CD14-positive monocyte (primary cell): ENCODE measurements at regions not wholly inside any gene's neighbourhood (a gene's known extent, or its start where the extent isn't known, plus 50 kb on each side); places are given as distances from the start of the nearest gene placed in this dataset.

ENCODE experiments used
- DNase-seq, 3 donors: peaks; one replicate each; pipeline ENCODE4 v3.0.0-alpha.2; 2011 to 2022
- H2AFZ ChIP-seq: 2 replicates; pipeline ENCODE4 v1.6.0; 2012; ENCODE audit warnings: mild to moderate bottlenecking, low read depth, low read length, inconsistent platforms; ENCODE audit not compliant: insufficient read depth, poor library complexity, severe bottlenecking
- H3K27ac ChIP-seq, 2 donors: 1 replicate in 1 of 2; 2 replicates in 1 of 2; pipeline ENCODE4 v1.5.1; 2012 to 2013; ENCODE audit warnings: low read length in 2 of 2, control low read depth in 1 of 2, inconsistent platforms in 1 of 2, low read depth in 1 of 2, mild to moderate bottlenecking in 1 of 2
- H3K27me3 ChIP-seq, 2 donors: one replicate each; pipeline versions ENCODE4 v1.6.0 to v1.6.1; 2011 to 2013; ENCODE audit warnings: low read length in 2 of 2; ENCODE audit not compliant: control insufficient read depth in 2 of 2, insufficient read depth in 2 of 2
- H3K36me3 ChIP-seq, 2 donors: replicated peaks in 1 of 2; 1 replicate in 1 of 2; 2 replicates in 1 of 2; pipeline versions ENCODE4 v1.5.1 to v1.6.1; 2012 to 2013; ENCODE audit warnings: low read length in 2 of 2, control low read depth in 1 of 2, inconsistent platforms in 1 of 2, mild to moderate bottlenecking in 1 of 2; ENCODE audit not compliant: insufficient read depth in 2 of 2, control insufficient read depth in 1 of 2
- H3K4me1 ChIP-seq, 2 donors: 1 replicate in 1 of 2; 2 replicates in 1 of 2; pipeline versions ENCODE4 v1.5.1 to v1.6.1; 2012 to 2013; ENCODE audit warnings: low read length in 2 of 2, control low read depth in 1 of 2, inconsistent platforms in 1 of 2, mild to moderate bottlenecking in 1 of 2, moderate library complexity in 1 of 2; ENCODE audit not compliant: insufficient read depth in 2 of 2, control insufficient read depth in 1 of 2
- H3K4me2 ChIP-seq: replicated peaks from 2 replicates; pipeline ENCODE3; 2012; ENCODE audit warnings: low read length, moderate library complexity, mild to moderate bottlenecking; ENCODE audit not compliant: poor library complexity, severe bottlenecking; ENCODE audit errors: extremely low read depth
- H3K4me3 ChIP-seq, 3 experiments: fragments of 200-600 bp in 1 of 3; sonication (generic) in 1 of 3; replicated peaks in 1 of 3; 1 replicate in 2 of 3; 2 replicates in 1 of 3; pipeline ENCODE4 v1.5.1; 2011 to 2013; ENCODE audit warnings: low read length in 3 of 3, mild to moderate bottlenecking in 3 of 3, control low read depth in 2 of 3, low read depth in 2 of 3, inconsistent platforms in 1 of 3, moderate library complexity in 1 of 3
- H3K79me2 ChIP-seq: 2 replicates; pipeline ENCODE4 v1.6.0; 2012; ENCODE audit warnings: mild to moderate bottlenecking, control low read depth, inconsistent platforms, low read length, moderate library complexity; ENCODE audit not compliant: insufficient read depth
- H3K9ac ChIP-seq: 2 replicates; pipeline ENCODE4 v1.6.0; 2017; ENCODE audit warnings: low read length, mild to moderate bottlenecking; ENCODE audit not compliant: insufficient read depth, poor library complexity, severe bottlenecking
- H3K9me3 ChIP-seq, 2 donors: replicated peaks in 1 of 2; 1 replicate in 1 of 2; 2 replicates in 1 of 2; pipeline versions ENCODE4 v1.5.1 to v1.6.1; 2012 to 2013; ENCODE audit warnings: low read length in 2 of 2, control low read depth in 1 of 2; ENCODE audit not compliant: control insufficient read depth in 1 of 2, insufficient read depth in 1 of 2
- H4K20me1 ChIP-seq: 2 replicates; pipeline ENCODE4 v1.6.0; 2012; ENCODE audit warnings: mild to moderate bottlenecking, low read length, control low read depth, moderate library complexity; ENCODE audit not compliant: insufficient read depth
- H3K27ac Mint-ChIP-seq, 7 donors: one replicate each; pipeline ENCODE4 v1.8.0; 2020; ENCODE audit warnings: mild to moderate bottlenecking in 7 of 7, mixed read lengths in 7 of 7, moderate library complexity in 6 of 7, inconsistent platforms in 2 of 7
- H3K27me3 Mint-ChIP-seq, 3 donors: one replicate each; pipeline ENCODE4 v1.8.0; 2021 to 2022; ENCODE audit warnings: low read depth in 3 of 3, mild to moderate bottlenecking in 3 of 3, mixed read lengths in 3 of 3, moderate library complexity in 3 of 3, inconsistent platforms in 1 of 3
- H3K36me3 Mint-ChIP-seq, 2 donors: one replicate each; pipeline ENCODE4 v1.8.0; 2020; ENCODE audit warnings: mixed read lengths in 2 of 2, inconsistent platforms in 1 of 2, mild to moderate bottlenecking in 1 of 2
- H3K4me1 Mint-ChIP-seq: one replicate; pipeline ENCODE4 v1.8.0; 2020; ENCODE audit warnings: mild to moderate bottlenecking, mixed read lengths
- H3K4me3 Mint-ChIP-seq, 2 donors: one replicate each; pipeline ENCODE4 v1.8.0; 2020; ENCODE audit warnings: mild to moderate bottlenecking in 2 of 2, mixed read lengths in 2 of 2, moderate library complexity in 1 of 2
- H3K9me3 Mint-ChIP-seq, 7 donors: one replicate each; pipeline ENCODE4 v1.8.0; 2020 to 2022; ENCODE audit warnings: mixed read lengths in 7 of 7, mild to moderate bottlenecking in 6 of 7, moderate library complexity in 6 of 7, inconsistent platforms in 2 of 7
- CTCF ChIP-seq: fragments of 200-600 bp; IDR thresholded peaks from one replicate; pipeline ENCODE4 v1.8.0; 2022; ENCODE audit warnings: antibody characterized with exemption, mild to moderate bottlenecking
- WGBS: methylation state at CpG from one replicate; pipeline ENCODE4 v1.1.5; 2013; ENCODE audit warnings: missing lambda C conversion rate; ENCODE audit not compliant: insufficient coverage; 5-methylcytosine and 5-hydroxymethylcytosine counted together
- intact Hi-C, 2 donors: fragments of 100-400 bp; cut with micrococcal nuclease; formaldehyde crosslinking; loops; one replicate each; pipeline versions ENCODE4 v1.15.0 to v1.15.1; 2023

GRCh38 chr15:87576486-87577176, 679.9 kb downstream of the NTRK3 start:
- no peak overlapping the region for H2AFZ ChIP-seq
- no peak overlapping the region for H3K27ac ChIP-seq
- no peaks in the 10 kb centered on the region for H3K36me3 Mint-ChIP-seq
- H3K4me3 Mint-ChIP-seq = no peak overlapping the region
- no peaks in the 10 kb centered on the region for H3K79me2 ChIP-seq
- H3K27me3 ChIP-seq = no peaks in the 10 kb centered on the region
- H3K27me3 Mint-ChIP-seq = peaks cover 0 to 5% (median 1%) of the 10 kb centered on the region in 3 donors
- no peak overlapping the region for H3K9ac ChIP-seq
- H3K4me3 ChIP-seq = no peak overlapping the region
- peaks cover 0 to 4% (median 0%) of the 10 kb centered on the region in 7 donors for H3K9me3 Mint-ChIP-seq
- no peaks in the 10 kb centered on the region for H3K9me3 ChIP-seq
- H4K20me1 ChIP-seq = no peaks in the 10 kb centered on the region
- no peak overlapping the region for H3K27ac Mint-ChIP-seq
- no peak for DNase-seq
- H3K4me2 ChIP-seq = no peak overlapping the region
- H3K4me1 ChIP-seq = no peaks in the 10 kb centered on the region
- no peaks in the 10 kb centered on the region for H3K4me1 Mint-ChIP-seq
- no peak for TF ChIP-seq CTCF
- intact Hi-C loops = no loop called here
- H3K36me3 ChIP-seq = no peaks in the 10 kb centered on the region
- WGBS = 92% methylated on average over 2 of the region's 3 CpGs

GRCh38 chr15:87575896-87576473, 680.6 kb downstream of the NTRK3 start:
- no peaks in the 10 kb centered on the region for H3K4me1 Mint-ChIP-seq
- WGBS = no CpG with 5 or more reads among the region's 3 CpGs
- peaks cover 0 to 5% (median 1%) of the 10 kb centered on the region in 3 donors for H3K27me3 Mint-ChIP-seq
- Histone ChIP-seq H3K4me1 (no peaks in the 10 kb centered on the region), H3K4me3 (no peak overlapping the region), H3K9ac (no peak overlapping the region), H3K4me2 (no peak overlapping the region), H2AFZ (no peak overlapping the region), H3K9me3 (no peaks in the 10 kb centered on the region), H4K20me1 (no peaks in the 10 kb centered on the region), H3K27me3 (no peaks in the 10 kb centered on the region), H3K79me2 (no peaks in the 10 kb centered on the region), H3K27ac (no peak overlapping the region), H3K36me3 (no peaks in the 10 kb centered on the region)
- DNase-seq = no peak
- H3K9me3 Mint-ChIP-seq = peaks cover 0 to 4% (median 0%) of the 10 kb centered on the region in 7 donors
- H3K27ac Mint-ChIP-seq = no peak overlapping the region
- intact Hi-C loops = no loop called here
- peak overlapping the region in 1 of 2 donors; percentile 60 for H3K4me3 Mint-ChIP-seq
- H3K36me3 Mint-ChIP-seq = no peaks in the 10 kb centered on the region
- no peak for TF ChIP-seq CTCF
